Left lung (tissue), 4 donors: ENCODE measurements at regions not wholly inside any gene's neighbourhood (a gene's known extent, or its start where the extent isn't known, plus 50 kb on each side); places are given as distances from the start of the nearest gene placed in this dataset.

Experiments used
- ATAC-seq: fragments of 200-7000 bp; cut with Tn5 transposase; one replicate; pipeline ENCODE4 v1.9.1; 2020; ENCODE audit warnings: moderate library complexity
- DNase-seq, 4 donors: peaks; one replicate each; pipeline ENCODE4 v3.0.0-alpha.2; 2013 to 2020
- H3K27ac ChIP-seq, 2 donors: fragments of 200-600 bp; sonication (generic) in 1 of 2; one replicate each; pipeline versions ENCODE4 v1.5.0 to v1.8.0; 2020 to 2021
- H3K27me3 ChIP-seq, 2 donors: fragments of 200-600 bp; sonication (generic) in 1 of 2; one replicate each; pipeline versions ENCODE4 v1.5.0 to v1.8.0; 2020 to 2021
- H3K36me3 ChIP-seq, 2 donors: fragments of 200-600 bp; sonication (generic) in 1 of 2; one replicate each; pipeline versions ENCODE4 v1.5.0 to v1.8.0; 2020 to 2021
- H3K4me1 ChIP-seq, 2 donors: fragments of 200-600 bp; one replicate each; pipeline ENCODE4 v1.8.0; 2021
- H3K4me3 ChIP-seq, 2 donors: fragments of 200-600 bp; sonication (generic) in 1 of 2; one replicate each; pipeline versions ENCODE4 v1.5.0 to v1.8.0; 2020 to 2021; ENCODE audit warnings: mild to moderate bottlenecking in 1 of 2
- H3K9me3 ChIP-seq, 2 donors: fragments of 200-600 bp; sonication (generic) in 1 of 2; one replicate each; pipeline versions ENCODE4 v1.5.0 to v1.8.0; 2020 to 2021
- intact Hi-C, 2 donors: fragments of 100-400 bp; cut with DNase I; formaldehyde crosslinking; loops; one replicate each; pipeline versions ENCODE4 v1.11.2 to v1.14.2; 2022
- TF ChIP-seq, protein P1 (sequence below), 2 donors: fragments of 200-600 bp; sonication (generic) in 1 of 2; IDR thresholded peaks; one replicate each; pipeline versions ENCODE4 v1.5.0 to v1.8.0; 2021; ENCODE audit warnings: antibody characterized with exemption in 2 of 2
- donor health status: DM: no; HTN: yes; CAD: no.
- donor health status: DM: no; HTN: no; CAD: no.

DNA sequence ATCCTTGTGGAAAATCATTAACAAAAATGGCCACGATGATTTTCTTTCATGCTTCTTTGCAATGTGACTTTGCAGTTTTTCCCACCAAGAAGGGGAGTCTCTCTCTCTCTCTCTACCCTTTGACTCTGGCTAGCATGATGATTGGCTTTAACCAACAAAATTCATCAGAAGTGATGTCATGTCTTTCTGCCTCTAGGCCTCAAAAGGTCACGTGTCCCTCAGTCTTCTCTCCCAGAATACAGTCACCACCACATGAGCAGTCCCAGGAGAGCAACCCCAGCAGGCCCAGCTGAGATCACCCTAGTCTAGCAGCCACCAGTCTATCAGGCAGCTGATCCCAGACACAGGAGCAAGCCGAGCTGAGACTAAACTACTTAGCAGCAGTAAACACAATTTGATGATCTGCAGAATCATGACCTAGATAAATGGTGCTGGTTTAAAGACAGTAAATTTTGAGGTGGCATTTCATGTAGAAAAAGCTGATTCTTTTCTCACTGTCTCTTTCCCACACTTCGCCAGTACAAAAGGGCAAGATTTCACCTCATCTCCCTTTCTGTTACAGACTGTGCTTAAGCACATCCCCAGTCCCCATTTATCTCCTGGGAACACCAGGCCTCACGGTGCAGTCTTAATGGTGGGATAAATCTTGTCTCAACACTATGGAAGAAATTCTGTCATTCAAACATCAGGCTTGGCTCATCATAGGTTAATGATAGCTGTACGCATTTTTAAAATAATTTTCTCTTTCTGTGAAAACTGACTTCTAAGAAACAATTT, 132.7 kb downstream of the SCG2 start:
- TF ChIP-seq, protein P1, sequence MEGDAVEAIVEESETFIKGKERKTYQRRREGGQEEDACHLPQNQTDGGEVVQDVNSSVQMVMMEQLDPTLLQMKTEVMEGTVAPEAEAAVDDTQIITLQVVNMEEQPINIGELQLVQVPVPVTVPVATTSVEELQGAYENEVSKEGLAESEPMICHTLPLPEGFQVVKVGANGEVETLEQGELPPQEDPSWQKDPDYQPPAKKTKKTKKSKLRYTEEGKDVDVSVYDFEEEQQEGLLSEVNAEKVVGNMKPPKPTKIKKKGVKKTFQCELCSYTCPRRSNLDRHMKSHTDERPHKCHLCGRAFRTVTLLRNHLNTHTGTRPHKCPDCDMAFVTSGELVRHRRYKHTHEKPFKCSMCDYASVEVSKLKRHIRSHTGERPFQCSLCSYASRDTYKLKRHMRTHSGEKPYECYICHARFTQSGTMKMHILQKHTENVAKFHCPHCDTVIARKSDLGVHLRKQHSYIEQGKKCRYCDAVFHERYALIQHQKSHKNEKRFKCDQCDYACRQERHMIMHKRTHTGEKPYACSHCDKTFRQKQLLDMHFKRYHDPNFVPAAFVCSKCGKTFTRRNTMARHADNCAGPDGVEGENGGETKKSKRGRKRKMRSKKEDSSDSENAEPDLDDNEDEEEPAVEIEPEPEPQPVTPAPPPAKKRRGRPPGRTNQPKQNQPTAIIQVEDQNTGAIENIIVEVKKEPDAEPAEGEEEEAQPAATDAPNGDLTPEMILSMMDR (IDR thresholded peaks at IDR 0.05): no peak
- no peaks in the 10 kb centered on the region for H3K9me3 ChIP-seq
- no peaks in the 10 kb centered on the region for H3K27me3 ChIP-seq
- H3K4me3 ChIP-seq: no peak overlapping the region
- peaks cover 0 to 14% of the 10 kb centered on the region in 2 donors for H3K4me1 ChIP-seq
- H3K36me3 ChIP-seq: no peaks in the 10 kb centered on the region
- no peak overlapping the region for H3K27ac ChIP-seq
- DNase-seq (peak in 1 of 4 donors; percentile 38), ATAC-seq (peak; percentile 27)
- intact Hi-C loops: no loop called here

DNA sequence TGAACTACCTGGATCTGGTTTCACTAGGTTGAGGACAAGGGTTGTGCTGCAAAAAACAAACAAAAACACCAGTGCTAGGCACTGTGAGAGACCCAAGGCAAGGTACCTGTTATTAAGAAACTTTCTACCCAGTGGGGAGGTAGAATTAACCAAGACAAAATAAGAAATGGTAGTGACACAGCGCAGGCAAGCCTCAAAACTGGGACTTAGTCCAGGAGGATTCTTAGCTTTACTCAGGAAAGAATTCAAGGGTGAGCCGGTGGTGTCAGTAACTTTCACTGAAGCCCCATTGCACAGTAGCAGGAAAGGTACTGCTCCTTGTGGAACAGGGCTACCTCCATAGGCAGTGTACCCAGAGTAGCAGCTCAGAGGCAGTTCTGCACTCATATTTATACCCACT, 131.6 kb downstream of the SCG2 start:
- Histone ChIP-seq H3K27ac (no peak overlapping the region), H3K36me3 (no peaks in the 10 kb centered on the region), H3K4me3 (no peak overlapping the region), H3K9me3 (no peaks in the 10 kb centered on the region), H3K4me1 (peaks cover 0 to 10% of the 10 kb centered on the region in 2 donors), H3K27me3 (no peaks in the 10 kb centered on the region)
- ATAC-seq: no peak
- TF ChIP-seq, protein P1 (IDR thresholded peaks at IDR 0.05): no peak
- intact Hi-C loops: no loop called here
- no peak for DNase-seq

DNA sequence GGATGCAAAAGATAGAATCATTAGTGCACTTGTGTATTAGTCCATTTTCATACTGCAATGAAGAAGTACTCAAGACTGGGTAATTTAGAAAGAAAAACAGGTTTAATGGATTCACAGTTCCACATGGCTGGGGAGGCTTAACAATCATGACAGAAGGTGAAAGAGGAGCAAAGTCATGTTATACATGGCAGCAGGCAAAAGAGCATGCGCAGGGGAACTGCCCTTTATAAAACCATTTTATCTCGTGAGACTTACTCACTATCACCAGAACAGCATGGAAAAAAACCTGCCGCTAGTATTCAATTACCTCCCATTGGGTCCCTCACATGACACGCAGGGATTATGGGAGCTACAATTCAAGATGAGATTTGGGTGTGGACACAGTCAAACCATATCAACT, 129.4 kb downstream of the SCG2 start:
- DNase-seq: no peak
- H3K27me3 ChIP-seq: no peaks in the 10 kb centered on the region
- H3K36me3 ChIP-seq: no peaks in the 10 kb centered on the region
- no peak overlapping the region for H3K27ac ChIP-seq
- TF ChIP-seq, protein P1 (IDR thresholded peaks at IDR 0.05): no peak
- intact Hi-C loops: no loop called here
- no peaks in the 10 kb centered on the region for H3K9me3 ChIP-seq
- ATAC-seq: no peak
- no peak overlapping the region for H3K4me3 ChIP-seq
- H3K4me1 ChIP-seq: no peaks in the 10 kb centered on the region

DNA sequence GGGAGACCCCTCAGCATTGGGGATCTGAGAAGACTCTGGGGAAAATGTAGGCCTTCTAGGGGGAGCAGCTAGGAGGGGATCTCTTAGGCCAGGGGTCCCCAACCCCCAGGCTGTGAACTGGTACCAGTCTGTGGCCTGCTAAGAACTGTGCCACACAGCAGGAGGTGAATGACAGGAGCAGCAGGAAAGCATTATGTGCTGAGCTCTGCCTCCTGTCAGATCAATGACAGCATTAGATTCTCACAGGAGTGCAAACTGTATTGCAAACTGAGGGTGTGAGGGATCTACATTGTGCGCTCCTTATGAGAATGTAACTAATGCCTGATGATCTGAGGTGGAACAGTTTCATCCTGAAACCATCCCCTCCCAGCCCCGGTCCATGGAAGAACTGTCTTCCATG, 127.3 kb downstream of the SCG2 start:
- DNase-seq: no peak
- Histone ChIP-seq H3K4me1 (no peaks in the 10 kb centered on the region), H3K27ac (no peak overlapping the region), H3K4me3 (no peak overlapping the region), H3K27me3 (no peaks in the 10 kb centered on the region), H3K36me3 (no peaks in the 10 kb centered on the region), H3K9me3 (no peaks in the 10 kb centered on the region)
- intact Hi-C loops: no loop called here
- no peak for ATAC-seq
- TF ChIP-seq, protein P1 (IDR thresholded peaks at IDR 0.05): no peak

DNA sequence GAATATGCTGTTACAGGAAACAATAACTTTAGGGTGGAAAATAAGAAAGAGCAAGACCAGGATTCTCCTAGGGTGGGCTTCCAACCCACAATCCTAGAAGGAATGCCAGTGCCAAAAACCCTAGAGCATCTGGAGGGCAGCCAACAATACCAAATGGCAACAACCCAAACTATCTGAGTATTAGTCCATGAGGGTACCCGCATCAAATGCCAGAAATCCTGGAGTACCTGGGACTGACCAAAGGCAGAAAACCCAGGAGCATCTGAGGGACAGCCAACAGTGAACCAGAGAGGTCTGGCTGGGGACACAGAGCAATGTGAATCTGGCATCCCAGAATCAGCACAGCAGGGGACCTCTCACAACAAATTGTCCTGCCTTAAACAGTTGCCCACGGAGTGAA, 126.3 kb downstream of the SCG2 start:
- no peak overlapping the region for H3K4me3 ChIP-seq
- no peak overlapping the region for H3K27ac ChIP-seq
- DNase-seq: no peak
- H3K9me3 ChIP-seq: no peaks in the 10 kb centered on the region
- TF ChIP-seq, protein P1 (IDR thresholded peaks at IDR 0.05): no peak
- no peaks in the 10 kb centered on the region for H3K4me1 ChIP-seq
- intact Hi-C loops: no loop called here
- no peaks in the 10 kb centered on the region for H3K27me3 ChIP-seq
- H3K36me3 ChIP-seq: no peaks in the 10 kb centered on the region
- no peak for ATAC-seq
